AG08396 (cell line): ENCODE measurements at regions not wholly inside any gene's neighbourhood (a gene's known extent, or its start where the extent isn't known, plus 50 kb on each side); places are given as distances from the start of the nearest gene placed in this dataset.
A peak's percentile ranks its signal among the peaks of the same experiment; 100 is the strongest.
"Not testable (repeated sequence)": the region's sequence is repeated elsewhere in the genome, so short reads cannot be mapped to it uniquely, and the experiment has no call there.

Source experiments
- DNase-seq: peaks from one replicate; pipeline ENCODE4 v3.0.0; 2012; ENCODE audit warnings: low spot score, mixed read lengths

- no peak for DNase-seq
Observed at GRCh38 chr15:57881361-57881760, 174.8 kb downstream of the POLR2M start.

- no peak for DNase-seq
Observed at GRCh38 chr15:57881972-57882371, 175.5 kb downstream of the POLR2M start.

GRCh38 chr15:57883701-57884100, 177.2 kb downstream of the POLR2M start:
- no peak for DNase-seq

- DNase-seq: no peak
Observed at GRCh38 chr15:57884936-57885335, 178.4 kb downstream of the POLR2M start.

GRCh38 chr15:57885435-57885834, 178.9 kb downstream of the POLR2M start:
- DNase-seq: no peak

GRCh38 chr15:57887825-57888224, 177.7 kb downstream of the ALDH1A2 start:
- no peak for DNase-seq

GRCh38 chr15:57890351-57890750, 175.2 kb downstream of the ALDH1A2 start:
- peak; percentile 11 for DNase-seq

- no peak for DNase-seq
Observed at GRCh38 chr15:57890878-57891277, 174.6 kb downstream of the ALDH1A2 start.

- no peak for DNase-seq
Observed at GRCh38 chr15:57892181-57892580, 173.3 kb downstream of the ALDH1A2 start.

- DNase-seq: no peak
Observed at GRCh38 chr15:57893040-57893439, 172.5 kb downstream of the ALDH1A2 start.

- no peak for DNase-seq
Observed at GRCh38 chr15:57895291-57895690, 170.2 kb downstream of the ALDH1A2 start.

- no peak for DNase-seq
Observed at GRCh38 chr15:57896114-57896513, 169.4 kb downstream of the ALDH1A2 start.

- DNase-seq: not testable (repeated sequence)
Observed at GRCh38 chr15:57896899-57897298, 168.6 kb downstream of the ALDH1A2 start.

GRCh38 chr15:57897870-57898269, 167.6 kb downstream of the ALDH1A2 start:
- DNase-seq: no peak

- DNase-seq: no peak
Observed at GRCh38 chr15:57902155-57902554, 163.4 kb downstream of the ALDH1A2 start.
